ENCODE measurements at regions not wholly inside any gene's neighbourhood (a gene's known extent, or its start where the extent isn't known, plus 50 kb on each side); places are given as distances from the start of the nearest gene placed in this dataset.
A peak's percentile ranks its signal among the peaks of the same experiment; 100 is the strongest.

GRCh38 chr13:107028751-107029150 is 460.8 kb upstream of the ARGLU1 start:
- H3K27ac ChIP-seq: no peak overlapping the region

DNA sequence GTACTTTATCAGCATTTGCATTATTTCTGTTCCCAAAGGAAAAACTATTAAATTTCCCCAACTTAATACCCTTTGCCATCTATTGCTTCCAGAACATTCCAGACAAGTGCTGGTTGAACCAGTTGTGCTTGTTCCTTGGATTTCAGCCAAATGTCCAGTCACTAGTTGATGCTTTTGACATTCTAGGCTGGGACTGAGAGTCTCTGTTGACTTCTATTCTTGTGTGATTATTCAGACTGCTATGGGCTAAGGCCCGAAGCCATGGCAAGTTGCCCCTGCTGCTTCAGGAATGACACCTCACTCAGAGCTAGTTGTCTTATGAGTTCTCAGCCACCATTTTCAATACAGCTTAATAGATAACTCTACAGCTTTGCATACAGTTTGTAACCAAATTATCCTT is 458.1 kb upstream of the ARGLU1 start:
- TF ChIP-seq CTCF (IDR thresholded peaks at IDR 0.05): no peak
- intact Hi-C loops (cut with DNase I): no loop called here
- H3K9me3 ChIP-seq: no peaks in the 10 kb centered on the region
- H3K4me3 ChIP-seq: no peak overlapping the region
- ATAC-seq: peak; percentile 75
- no peaks in the 10 kb centered on the region for H3K27me3 ChIP-seq
- no peak overlapping the region for H3K27ac ChIP-seq
- H3K4me1 ChIP-seq: no peaks in the 10 kb centered on the region
- no peaks in the 10 kb centered on the region for H3K36me3 ChIP-seq
- DNase-seq: peak in 2 of 4 donors; percentile 56 to 61

More at GRCh38 chr13:107028751-107029150, 460.8 kb upstream of the ARGLU1 start:
- DNase-seq: no peak
- Histone ChIP-seq H3K27me3 (no peaks in the 10 kb centered on the region), H3K9me3 (no peaks in the 10 kb centered on the region), H3K36me3 (no peaks in the 10 kb centered on the region), H3K4me1 (no peaks in the 10 kb centered on the region), H3K4me3 (no peak overlapping the region)
- intact Hi-C loops (cut with DNase I): no loop called here
- no peak for TF ChIP-seq CTCF (IDR thresholded peaks at IDR 0.05)
- no peak for ATAC-seq

GRCh38 chr13:107023335-107023734 is 455.4 kb upstream of the ARGLU1 start:
- no peak for DNase-seq
- TF ChIP-seq CTCF (IDR thresholded peaks at IDR 0.05): no peak
- intact Hi-C loops (cut with DNase I): no loop called here
- no peaks in the 10 kb centered on the region for H3K9me3 ChIP-seq
- no peak overlapping the region for H3K4me3 ChIP-seq
- no peaks in the 10 kb centered on the region for H3K4me1 ChIP-seq
- ATAC-seq: no peak
- no peaks in the 10 kb centered on the region for H3K36me3 ChIP-seq
- H3K27ac ChIP-seq: no peak overlapping the region
- no peaks in the 10 kb centered on the region for H3K27me3 ChIP-seq

DNA sequence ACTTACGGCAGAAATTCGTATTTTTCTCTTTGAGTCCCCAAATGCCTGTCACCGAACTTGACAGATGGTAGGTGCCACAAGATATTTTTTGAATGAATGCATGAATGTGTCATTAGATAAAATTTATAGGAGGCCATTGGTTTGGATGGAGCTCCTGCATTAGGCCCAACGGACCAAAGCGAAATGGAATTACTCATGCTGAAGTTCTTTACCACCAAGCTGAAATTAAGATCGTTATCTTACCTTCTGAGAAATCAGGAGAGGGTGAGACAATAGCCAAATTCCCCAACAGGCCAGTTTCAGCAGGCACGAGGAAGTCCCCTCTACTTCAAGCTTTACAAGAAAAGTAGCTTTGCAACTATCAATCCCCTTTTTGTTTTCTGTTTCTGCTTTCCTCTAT is 452.5 kb upstream of the ARGLU1 start:
- Histone ChIP-seq H3K27ac (no peak overlapping the region), H3K4me3 (no peak overlapping the region), H3K36me3 (no peaks in the 10 kb centered on the region), H3K4me1 (no peaks in the 10 kb centered on the region), H3K9me3 (no peaks in the 10 kb centered on the region), H3K27me3 (no peaks in the 10 kb centered on the region)
- DNase-seq (no peak), ATAC-seq (no peak)
- intact Hi-C loops (cut with DNase I): no loop called here
- no peak for TF ChIP-seq CTCF (IDR thresholded peaks at IDR 0.05)

DNA sequence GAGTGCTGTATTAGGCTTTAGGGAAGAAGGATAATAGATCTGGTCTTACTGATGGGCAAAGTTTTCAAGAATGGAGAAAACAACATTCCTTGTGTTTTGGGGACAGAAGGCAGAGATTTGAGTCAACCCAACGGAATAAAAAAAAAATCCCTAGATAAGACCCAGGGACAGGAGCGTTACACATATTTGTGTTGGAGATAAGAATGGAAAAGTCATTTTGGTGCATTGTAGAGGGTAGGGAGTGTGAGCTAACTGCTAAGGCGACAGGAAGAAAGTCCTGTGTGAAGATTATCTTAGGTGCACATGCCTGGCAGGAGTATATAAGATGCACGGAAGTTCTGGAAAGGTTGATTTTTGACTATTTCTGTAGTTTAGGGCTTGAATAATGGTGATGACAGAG is 450.3 kb upstream of the ARGLU1 start:
- no peaks in the 10 kb centered on the region for H3K27me3 ChIP-seq
- no peaks in the 10 kb centered on the region for H3K9me3 ChIP-seq
- no peak for TF ChIP-seq CTCF (IDR thresholded peaks at IDR 0.05)
- H3K4me1 ChIP-seq: no peaks in the 10 kb centered on the region
- ATAC-seq (no peak), DNase-seq (no peak)
- no peak overlapping the region for H3K4me3 ChIP-seq
- intact Hi-C loops (cut with DNase I): no loop called here
- H3K27ac ChIP-seq: no peak overlapping the region
- no peaks in the 10 kb centered on the region for H3K36me3 ChIP-seq

Measured in left lung (tissue), 4 donors.